NCI-H69 (cell line): ENCODE measurements at regions not wholly inside any gene's neighbourhood (a gene's known extent, or its start where the extent isn't known, plus 50 kb on each side); places are given as distances from the start of the nearest gene placed in this dataset.
"Not testable (repeated sequence)": the region's sequence is repeated elsewhere in the genome, so short reads cannot be mapped to it uniquely, and the experiment has no call there.

ENCODE experiments used
- DNase-seq: peaks from one replicate; lab custom pipeline; 2025; lab: John Stamatoyannopoulos, UW

- DNase-seq = no peak
Observed at GRCh38 chr3:35141406-35141805, 497.9 kb upstream of the ARPP21 start.

GRCh38 chr3:35144011-35144410, 495.3 kb upstream of the ARPP21 start:
- DNase-seq = no peak

- not testable (repeated sequence) for DNase-seq
Observed at GRCh38 chr3:35146256-35147035, 492.9 kb upstream of the ARPP21 start.

GRCh38 chr3:35183927-35184675, 455.2 kb upstream of the ARPP21 start:
- DNase-seq = no peak

DNA sequence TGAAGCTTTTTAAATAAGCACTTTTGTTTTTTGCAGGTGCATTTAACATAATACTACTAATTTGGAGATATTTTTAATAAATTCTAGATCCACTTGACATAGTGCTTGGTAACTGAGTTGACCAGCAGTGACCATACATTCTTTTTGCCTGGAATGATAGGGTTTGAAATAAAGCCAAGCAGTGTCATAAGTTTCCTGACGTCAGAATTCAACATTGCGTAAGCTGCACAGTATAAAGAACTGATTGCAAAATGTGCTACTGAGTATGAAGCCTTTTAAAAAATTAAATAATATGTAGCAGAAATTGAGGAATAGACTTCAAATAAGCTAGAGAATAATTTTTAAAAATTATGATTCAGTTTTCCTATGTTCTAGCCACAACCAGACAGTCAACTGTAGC, 454.6 kb upstream of the ARPP21 start:
- DNase-seq = no peak

DNA sequence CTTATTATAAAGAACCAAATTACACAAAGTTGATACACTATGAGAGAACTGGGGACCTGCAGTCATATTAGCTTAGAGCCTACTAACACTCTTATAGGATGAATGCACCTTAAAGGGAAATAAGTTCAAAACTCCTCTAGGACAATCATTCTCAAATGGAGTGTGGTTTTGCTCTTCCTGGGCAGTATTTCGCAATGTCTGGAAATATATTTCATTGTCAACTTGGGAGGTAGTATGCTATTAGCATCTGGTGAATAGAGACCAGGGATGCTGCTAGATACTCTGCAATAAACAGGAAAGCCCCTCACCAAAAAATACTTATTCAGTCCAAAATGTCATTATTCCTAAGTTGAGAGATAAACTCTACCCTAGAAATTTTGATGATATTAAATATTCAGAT, 451.4 kb upstream of the ARPP21 start:
- DNase-seq = no peak

- DNase-seq = no peak
Observed at GRCh38 chr3:35194666-35195065, 444.7 kb upstream of the ARPP21 start.

DNA sequence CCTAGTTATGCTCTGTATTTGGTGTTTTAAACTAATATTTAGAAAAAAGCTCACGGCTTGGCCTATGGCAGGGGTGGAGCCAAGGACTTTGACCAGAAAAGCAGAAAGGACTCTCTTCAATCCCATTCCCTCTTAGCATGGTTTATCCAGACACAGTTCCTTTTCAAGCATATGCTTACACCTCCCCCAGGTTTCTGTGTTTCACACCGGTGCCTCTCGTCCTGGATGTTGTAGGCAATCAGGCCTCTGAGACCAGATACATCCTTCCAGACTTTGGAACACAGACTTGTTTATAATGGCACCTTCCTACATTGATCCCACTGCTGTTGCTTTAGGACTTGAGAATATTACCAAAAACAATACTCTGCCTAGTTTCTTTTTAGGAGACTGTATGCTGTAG, 440.5 kb upstream of the ARPP21 start:
- no peak for DNase-seq

GRCh38 chr3:35200056-35200455, 439.3 kb upstream of the ARPP21 start:
- no peak for DNase-seq

DNA sequence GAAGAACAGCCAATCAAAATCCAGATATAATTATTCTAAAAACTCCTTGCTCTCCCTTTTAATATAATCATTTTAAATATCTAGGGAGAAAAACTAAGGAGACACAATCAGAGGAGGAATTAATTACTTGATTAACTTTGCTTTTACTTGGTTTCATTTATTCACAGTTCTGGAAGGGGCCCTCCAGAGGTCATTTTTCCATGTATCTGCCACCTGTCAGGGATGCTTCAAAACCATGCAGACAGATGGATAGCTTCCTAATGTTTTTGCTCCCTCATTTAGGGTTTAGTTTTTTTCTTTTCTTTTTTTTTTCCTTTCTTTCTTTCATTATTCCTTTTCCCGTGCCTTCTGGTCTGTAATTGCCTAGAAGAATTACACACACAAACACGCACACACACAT, 438.1 kb upstream of the ARPP21 start:
- no peak for DNase-seq

DNA sequence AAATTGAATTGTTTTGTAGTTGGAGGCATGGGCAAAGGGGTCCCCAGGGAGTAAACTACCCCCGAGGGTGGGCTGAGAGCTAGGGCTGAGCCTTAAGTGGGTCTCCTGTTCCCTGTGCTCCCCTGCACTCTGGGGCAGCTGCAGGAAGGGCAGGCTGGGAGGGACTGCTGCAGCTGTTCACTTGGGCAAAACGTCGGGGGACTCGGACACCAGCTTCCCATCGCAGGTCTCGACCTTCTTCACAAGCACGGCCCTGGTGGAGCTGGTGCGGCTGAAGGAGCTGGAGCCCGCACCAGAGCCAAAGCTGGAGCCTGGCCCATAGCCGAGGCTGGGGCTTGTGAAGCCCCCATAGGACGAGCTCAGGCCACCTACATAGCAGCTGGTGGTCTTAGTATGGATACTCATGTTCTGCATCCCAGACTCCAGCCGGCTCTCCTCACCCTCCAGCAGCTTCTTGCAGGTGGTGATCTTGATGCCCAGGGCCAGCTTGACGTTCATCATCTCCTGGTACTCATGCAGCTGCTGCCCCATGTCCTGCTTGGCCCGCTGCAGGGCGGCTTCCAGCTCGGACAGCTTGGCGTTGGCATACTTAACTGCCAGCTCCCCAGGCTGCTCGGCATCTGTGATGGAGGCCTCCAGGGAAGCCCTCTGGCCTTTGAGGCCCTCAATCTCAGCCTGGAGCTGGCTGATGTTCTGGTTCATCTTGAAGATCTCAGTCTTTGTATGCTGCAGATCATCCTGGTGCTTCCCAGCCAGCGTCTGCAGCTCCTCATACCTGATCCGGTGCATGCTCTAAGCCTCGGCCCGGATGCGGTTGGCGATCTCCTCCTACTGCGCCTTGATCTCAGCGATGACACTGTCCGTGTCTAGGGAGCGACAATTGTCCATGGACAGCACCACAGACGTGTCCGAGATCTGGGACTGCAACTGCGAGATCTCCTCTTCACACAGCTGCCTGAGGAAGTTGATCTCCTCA, 423.5 kb upstream of the ARPP21 start:
- DNase-seq = no peak

GRCh38 chr3:35216501-35217266, 422.6 kb upstream of the ARPP21 start:
- no peak for DNase-seq

DNA sequence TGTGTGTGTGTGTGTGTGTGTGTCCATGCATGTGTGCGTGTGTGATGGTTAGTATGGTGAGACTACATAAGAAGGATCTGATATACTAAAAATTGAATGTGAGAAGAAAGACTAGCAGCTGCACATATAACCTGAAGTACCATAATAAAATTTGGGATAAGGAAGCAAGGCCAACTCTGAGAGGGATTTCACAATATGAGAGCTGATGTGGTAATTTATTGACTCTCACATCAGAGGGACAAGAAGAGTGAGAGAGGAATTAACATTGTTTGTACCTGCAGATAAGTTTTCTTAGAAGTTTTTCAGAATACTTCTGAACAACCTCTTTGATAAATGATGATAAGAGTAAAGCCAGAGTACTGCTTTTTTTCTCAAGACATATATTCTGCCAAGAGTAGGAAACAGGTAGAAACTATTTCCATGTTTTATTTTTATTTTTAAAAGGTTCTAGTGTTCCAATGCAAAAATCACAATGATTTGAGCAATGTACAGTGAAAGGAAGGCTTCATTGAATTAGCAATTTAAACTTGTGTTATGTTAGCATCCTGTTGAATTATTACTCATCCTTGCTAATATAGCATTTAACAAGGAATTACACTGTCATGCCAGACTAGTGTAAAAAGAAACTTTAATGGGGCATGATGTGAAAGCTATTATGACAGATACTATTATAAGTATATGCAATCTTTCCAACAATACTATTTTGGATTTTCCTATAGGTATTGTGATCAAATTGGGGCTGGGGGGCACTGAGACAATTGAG, 415.5 kb upstream of the ARPP21 start:
- no peak for DNase-seq

- DNase-seq = no peak
Observed at GRCh38 chr3:35224565-35225295, 414.6 kb upstream of the ARPP21 start.

GRCh38 chr3:35241236-35241635, 398.1 kb upstream of the ARPP21 start:
- no peak for DNase-seq

DNA sequence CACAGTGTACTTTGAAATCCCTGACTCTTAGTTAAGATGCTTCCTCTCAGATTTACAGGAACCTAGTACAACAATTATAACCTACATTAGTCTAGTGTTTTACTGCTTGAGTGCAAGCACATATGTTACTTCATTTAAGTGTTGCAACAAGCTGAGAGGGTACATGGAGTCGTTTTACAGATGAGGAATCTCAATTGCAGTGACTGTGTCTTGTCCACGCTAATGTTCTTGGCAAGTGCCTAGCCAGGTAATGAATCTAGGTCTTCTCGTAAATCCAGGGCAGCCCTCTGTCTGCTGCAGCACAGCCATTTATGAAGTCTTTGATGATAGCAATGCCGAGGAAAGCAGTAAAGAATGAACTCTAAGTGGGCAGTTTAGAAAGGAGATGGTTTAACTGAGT, 384.4 kb upstream of the ARPP21 start:
- no peak for DNase-seq

GRCh38 chr3:35257641-35258040, 381.7 kb upstream of the ARPP21 start:
- DNase-seq = no peak

- no peak for DNase-seq
Observed at GRCh38 chr3:35262406-35262805, 376.9 kb upstream of the ARPP21 start.

DNA sequence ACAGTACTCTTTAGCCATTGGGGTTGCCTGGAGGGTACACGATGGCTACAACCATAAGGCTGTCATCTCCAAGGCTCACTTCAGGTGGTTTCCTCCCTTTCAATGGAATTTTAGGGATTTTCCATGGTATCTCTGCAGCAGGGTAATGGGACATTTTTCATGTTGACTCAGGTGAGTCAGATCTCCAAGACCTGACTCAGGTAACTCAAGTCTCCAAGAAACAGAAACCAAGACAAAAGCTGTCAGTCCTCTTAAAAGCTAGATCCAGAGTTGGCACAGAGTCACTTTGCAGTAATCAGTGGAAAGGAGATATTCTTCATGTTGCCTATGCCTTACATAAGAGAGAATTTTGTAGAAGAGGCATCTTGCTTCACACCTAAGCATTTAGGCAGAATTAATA, 375.8 kb upstream of the ARPP21 start:
- DNase-seq = no peak

DNA sequence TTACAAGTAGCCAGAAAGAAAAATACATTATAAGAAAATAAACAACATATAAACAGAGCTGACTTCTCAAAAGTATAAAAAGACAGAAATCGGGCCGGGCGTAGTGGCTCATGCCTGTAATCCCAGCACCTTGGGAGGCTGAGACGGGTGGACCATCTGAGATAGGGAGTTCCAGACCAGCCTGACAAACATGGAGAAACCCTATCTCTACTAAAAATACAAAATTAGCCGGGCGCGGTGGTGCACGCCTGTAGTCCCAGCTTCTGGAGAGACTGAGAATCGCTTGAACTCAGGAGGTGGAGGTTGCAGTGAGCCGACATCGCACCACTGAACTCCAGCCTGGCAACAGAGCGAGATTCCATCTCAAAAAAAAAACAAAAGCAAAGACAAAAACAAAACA, 373.3 kb upstream of the ARPP21 start:
- not testable (repeated sequence) for DNase-seq
